ENCODE measurements at regions not wholly inside any gene's neighbourhood (a gene's known extent, or its start where the extent isn't known, plus 50 kb on each side); places are given as distances from the start of the nearest gene placed in this dataset.

- no TSS peak for BruUV-seq (replicated peaks)
- POLR2A ChIA-PET: no interaction called here
- TF ChIP-seq CTCF (IDR thresholded peaks at IDR 0.05) (no peak), REST (IDR thresholded peaks at IDR 0.05; ENCODE audit: insufficient read depth in 1 of 2, low read depth in 2 of 2, low read length in 1 of 2) (no peak), SIN3A (IDR thresholded peaks at IDR 0.05; ENCODE audit: borderline replicate concordance, insufficient read depth, low read depth, low read length) (no peak), TCF7L2 (IDR thresholded peaks at IDR 0.05; ENCODE audit: low read depth, low read length) (no peak), POLR2AphosphoS5 (IDR thresholded peaks at IDR 0.05; ENCODE audit: low read depth, low read length) (no peak)
- CTCF ChIA-PET: no interaction called here
- no peaks in the 10 kb centered on the region for H3K27me3 ChIP-seq (ENCODE audit: control insufficient read depth, insufficient read depth, low read length)
- intact Hi-C loops (cut with micrococcal nuclease; ENCODE audit: unreplicated experiment) (no loop called here), in situ Hi-C loops (cut with HindIII; ENCODE audit: low pct_unique_long_range_greater_than_20kb, low sequenced_read_pairs) (no loop called here)
- DNase-seq (ENCODE audit: low read depth, low spot score): no peak
- no peak for ATAC-seq
- no peaks in the 10 kb centered on the region for H3K9me3 ChIP-seq (ENCODE audit: control insufficient read depth, insufficient read depth, low read depth, low read length)
- no peak overlapping the region for H3K27ac ChIP-seq (ENCODE audit: low read length)
- H3K36me3 ChIP-seq (ENCODE audit: control insufficient read depth, insufficient read depth, low read length): no peaks in the 10 kb centered on the region
- no peak overlapping the region for H3K4me3 ChIP-seq (ENCODE audit: low read depth in 2 of 2, low read length in 2 of 2)
- H3K4me1 ChIP-seq (ENCODE audit: control insufficient read depth, insufficient read depth, low read length): no peaks in the 10 kb centered on the region
These were observed 202.8 kb upstream of the IRS2 start for GRCh38 chr13:109989155-109989554.

- no peaks in the 10 kb centered on the region for H3K9me3 ChIP-seq (ENCODE audit: control insufficient read depth, insufficient read depth, low read depth, low read length)
- no peaks in the 10 kb centered on the region for H3K27me3 ChIP-seq (ENCODE audit: control insufficient read depth, insufficient read depth, low read length)
- DNase-seq (ENCODE audit: low read depth, low spot score) (no peak), ATAC-seq (no peak)
- in situ Hi-C loops (cut with HindIII; ENCODE audit: low pct_unique_long_range_greater_than_20kb, low sequenced_read_pairs) (no loop called here), intact Hi-C loops (cut with micrococcal nuclease; ENCODE audit: unreplicated experiment) (no loop called here)
- H3K27ac ChIP-seq (ENCODE audit: low read length): no peak overlapping the region
- no peaks in the 10 kb centered on the region for H3K4me1 ChIP-seq (ENCODE audit: control insufficient read depth, insufficient read depth, low read length)
- TF ChIP-seq POLR2AphosphoS5 (IDR thresholded peaks at IDR 0.05; ENCODE audit: low read depth, low read length): no peak
- no peak for TF ChIP-seq REST (IDR thresholded peaks at IDR 0.05; ENCODE audit: insufficient read depth in 1 of 2, low read depth in 2 of 2, low read length in 1 of 2)
- no peak for TF ChIP-seq SIN3A (IDR thresholded peaks at IDR 0.05; ENCODE audit: borderline replicate concordance, insufficient read depth, low read depth, low read length)
- no peak for TF ChIP-seq TCF7L2 (IDR thresholded peaks at IDR 0.05; ENCODE audit: low read depth, low read length)
- TF ChIP-seq CTCF (IDR thresholded peaks at IDR 0.05): no peak
- CTCF ChIA-PET: no interaction called here
- POLR2A ChIA-PET: no interaction called here
- BruUV-seq (replicated peaks): no TSS peak
- no peak overlapping the region for H3K4me3 ChIP-seq (ENCODE audit: low read depth in 2 of 2, low read length in 2 of 2)
- no peaks in the 10 kb centered on the region for H3K36me3 ChIP-seq (ENCODE audit: control insufficient read depth, insufficient read depth, low read length)
These were observed 200.5 kb upstream of the IRS2 start for GRCh38 chr13:109986851-109987250.
